HG02938 (cell line): ENCODE measurements at regions not wholly inside any gene's neighbourhood (a gene's known extent, or its start where the extent isn't known, plus 50 kb on each side); places are given as distances from the start of the nearest gene placed in this dataset.

Experiments
- ATAC-seq: cut with Tn5 transposase; IDR thresholded peaks from one replicate; pipeline ENCODE4 v1.9.1; 2021; ENCODE audit warnings: mild to moderate bottlenecking, moderate library complexity; ENCODE audit not compliant: unreplicated experiment

GRCh38 chr14:84750763-84751554 lies 779.0 kb upstream of the FLRT2 start:
- ATAC-seq = no peak

GRCh38 chr14:84751745-84752144 lies 778.2 kb upstream of the FLRT2 start:
- ATAC-seq = no peak

GRCh38 chr14:84760489-84761126 lies 769.3 kb upstream of the FLRT2 start:
- no peak for ATAC-seq

- ATAC-seq = no peak
Observed at GRCh38 chr14:84767434-84767833, 762.5 kb upstream of the FLRT2 start.

GRCh38 chr14:84770030-84770429 lies 759.9 kb upstream of the FLRT2 start:
- ATAC-seq = no peak

- no peak for ATAC-seq
Observed at GRCh38 chr14:84777356-84777755, 752.6 kb upstream of the FLRT2 start.

- no peak for ATAC-seq
Observed at GRCh38 chr14:84782902-84783301, 747.0 kb upstream of the FLRT2 start.

- no peak for ATAC-seq
Observed at GRCh38 chr14:84783511-84783910, 746.4 kb upstream of the FLRT2 start.

GRCh38 chr14:84785996-84786395 lies 743.9 kb upstream of the FLRT2 start:
- ATAC-seq = no peak

GRCh38 chr14:84789012-84789411 lies 740.9 kb upstream of the FLRT2 start:
- no peak for ATAC-seq

- ATAC-seq = no peak
Observed at GRCh38 chr14:84792722-84793410, 737.1 kb upstream of the FLRT2 start.

- no peak for ATAC-seq
Observed at GRCh38 chr14:84797326-84797725, 732.6 kb upstream of the FLRT2 start.

- ATAC-seq = no peak
Observed at GRCh38 chr14:84804468-84804867, 725.5 kb upstream of the FLRT2 start.

GRCh38 chr14:84804895-84805294 lies 725.0 kb upstream of the FLRT2 start:
- ATAC-seq = no peak

- no peak for ATAC-seq
Observed at GRCh38 chr14:84806181-84806580, 723.8 kb upstream of the FLRT2 start.

GRCh38 chr14:84806622-84807021 lies 723.3 kb upstream of the FLRT2 start:
- no peak for ATAC-seq

- no peak for ATAC-seq
Observed at GRCh38 chr14:84807673-84808072, 722.3 kb upstream of the FLRT2 start.

- ATAC-seq = no peak
Observed at GRCh38 chr14:84809158-84809557, 720.8 kb upstream of the FLRT2 start.

- no peak for ATAC-seq
Observed at GRCh38 chr14:84814391-84814790, 715.6 kb upstream of the FLRT2 start.

- no peak for ATAC-seq
Observed at GRCh38 chr14:84819528-84819927, 710.4 kb upstream of the FLRT2 start.

- no peak for ATAC-seq
Observed at GRCh38 chr14:84825481-84826251, 704.3 kb upstream of the FLRT2 start.
